Activated T-helper 1 cell treated with anti-CD3 and anti-CD28 coated beads, Interleukin-12 subunit alpha, Interleukin-12 subunit beta, Interleukin-2, Interleukin-4 antibody, amounts not matched to agents 30 ng/mL and 10 ng/mL and 1 ng/mL, durations not matched to agents 14 hours and 24 hours and 36 hours (primary cell): ENCODE measurements at regions not wholly inside any gene's neighbourhood (a gene's known extent, or its start where the extent isn't known, plus 50 kb on each side); places are given as distances from the start of the nearest gene placed in this dataset.

Experiments used
- DNase-seq: peaks from one replicate; pipeline ENCODE4 v3.0.0; 2021; ENCODE audit warnings: low spot score
- H3K27ac Mint-ChIP-seq: one replicate; pipeline ENCODE4 v1.8.0; 2021; ENCODE audit warnings: mild to moderate bottlenecking, mixed read lengths
- H3K27me3 Mint-ChIP-seq: one replicate; pipeline ENCODE4 v1.8.0; 2022; ENCODE audit warnings: mild to moderate bottlenecking, moderate library complexity, mixed read lengths; ENCODE audit not compliant: insufficient read depth
- H3K36me3 Mint-ChIP-seq: one replicate; pipeline ENCODE4 v1.8.0; 2021; ENCODE audit warnings: low read depth, mixed read lengths
- H3K4me1 Mint-ChIP-seq: one replicate; pipeline ENCODE4 v1.8.0; 2021; ENCODE audit warnings: low read depth, mixed read lengths
- H3K4me3 Mint-ChIP-seq: one replicate; pipeline ENCODE4 v1.8.0; 2021; ENCODE audit warnings: mild to moderate bottlenecking, moderate library complexity, mixed read lengths
- H3K9me3 Mint-ChIP-seq: one replicate; pipeline ENCODE4 v1.8.0; 2021; ENCODE audit warnings: mixed read lengths
- intact Hi-C: fragments of 100-400 bp; cut with micrococcal nuclease; formaldehyde crosslinking; loops from one replicate; pipeline ENCODE4 v1.15.1; 2024

DNA sequence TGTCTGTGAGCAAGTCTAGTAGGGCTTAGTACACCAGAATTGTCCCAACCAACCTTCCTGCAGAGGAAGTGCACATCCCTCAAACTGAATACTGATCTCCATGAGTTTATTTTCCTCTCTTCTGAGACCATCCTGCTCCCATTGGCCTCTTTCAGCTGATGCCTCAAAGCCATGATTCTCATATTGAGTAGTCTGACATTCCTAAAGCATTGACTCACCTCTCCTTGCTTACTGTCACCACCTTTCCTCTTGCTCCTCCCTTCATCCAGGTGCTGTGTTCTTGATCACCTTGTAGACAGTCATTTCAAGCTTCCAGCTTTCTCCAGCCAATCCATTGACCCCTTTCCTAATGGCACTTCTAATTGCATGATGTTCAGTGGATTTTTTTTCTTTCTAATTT is 583.7 kb upstream of the USP15 start:
- no peaks in the 10 kb centered on the region for H3K27me3 Mint-ChIP-seq

DNA sequence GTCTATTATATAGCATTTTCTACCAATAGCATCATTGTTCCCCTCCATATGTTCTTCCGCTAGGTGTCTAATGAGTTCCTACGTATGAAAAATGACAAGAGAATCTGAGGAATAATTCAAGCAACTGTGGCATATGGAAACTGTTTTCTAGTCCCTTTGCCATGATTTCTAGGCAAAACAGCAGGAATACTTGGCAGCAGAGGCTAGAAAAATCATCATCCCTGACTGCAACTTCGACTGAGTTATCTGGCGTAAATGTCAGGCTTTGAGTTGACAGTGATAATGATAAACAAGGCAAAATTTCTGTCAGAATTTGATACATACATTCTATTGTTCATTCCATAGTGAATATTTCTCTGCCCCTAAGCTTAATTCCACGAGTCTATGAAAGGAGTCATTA is 572.8 kb upstream of the USP15 start:
- intact Hi-C loops = no loop called here
- H3K4me3 Mint-ChIP-seq = no peak overlapping the region
- no peaks in the 10 kb centered on the region for H3K27me3 Mint-ChIP-seq
- no peaks in the 10 kb centered on the region for H3K36me3 Mint-ChIP-seq
- DNase-seq = no peak
- H3K27ac Mint-ChIP-seq = no peak overlapping the region
- no peaks in the 10 kb centered on the region for H3K4me1 Mint-ChIP-seq
- no peaks in the 10 kb centered on the region for H3K9me3 Mint-ChIP-seq

More for the DNA sequence above, 583.7 kb upstream of the USP15 start:
- Mint-ChIP-seq H3K4me1 (no peaks in the 10 kb centered on the region), H3K27ac (no peak overlapping the region), H3K36me3 (no peaks in the 10 kb centered on the region), H3K4me3 (no peak overlapping the region), H3K9me3 (peaks cover 6% of the 10 kb centered on the region)
- intact Hi-C loops = no loop called here
- DNase-seq = no peak

DNA sequence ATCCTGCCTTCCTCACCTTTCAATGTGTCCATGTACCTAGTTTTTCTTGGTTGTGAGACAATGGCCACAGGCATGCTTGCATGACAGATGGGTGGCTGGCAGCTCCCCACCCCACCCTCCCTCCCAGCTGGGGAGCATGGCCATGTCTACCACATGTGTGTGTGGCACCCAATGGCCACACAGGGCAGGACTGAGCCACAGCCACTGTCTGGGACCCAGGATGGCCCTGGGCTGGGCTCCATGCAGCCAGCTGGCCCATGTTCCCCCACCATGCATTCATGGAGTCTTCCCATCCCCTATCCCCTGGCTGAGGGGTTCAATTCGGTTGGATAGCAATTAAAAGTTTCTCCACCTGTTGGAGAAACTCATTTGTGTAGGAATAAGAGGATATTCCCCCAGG is 566.0 kb upstream of the USP15 start:
- no peak for DNase-seq
- Mint-ChIP-seq H3K27me3 (no peaks in the 10 kb centered on the region), H3K36me3 (no peaks in the 10 kb centered on the region), H3K4me1 (no peaks in the 10 kb centered on the region), H3K27ac (no peak overlapping the region), H3K9me3 (peaks cover 8% of the 10 kb centered on the region), H3K4me3 (no peak overlapping the region)
- intact Hi-C loops = no loop called here

DNA sequence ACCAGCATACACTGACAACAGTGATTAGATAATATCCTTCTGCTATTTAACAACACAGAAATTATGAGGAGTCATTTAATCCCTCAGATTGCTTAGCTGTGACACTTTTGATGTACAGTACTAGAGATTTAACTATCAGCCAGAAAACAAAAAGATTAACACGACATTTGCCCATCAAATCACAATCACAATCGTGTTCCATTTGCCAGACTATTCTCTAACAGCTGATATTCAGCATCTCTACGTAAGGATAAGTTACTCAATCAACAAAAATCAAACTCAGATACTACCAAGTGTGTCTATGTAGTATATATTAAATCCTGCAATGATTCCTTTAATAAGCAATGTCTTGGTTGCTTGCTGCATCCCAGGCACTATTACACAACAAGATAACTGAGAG is 558.7 kb upstream of the USP15 start:
- no peaks in the 10 kb centered on the region for H3K36me3 Mint-ChIP-seq
- H3K9me3 Mint-ChIP-seq = peaks cover 3% of the 10 kb centered on the region
- no peaks in the 10 kb centered on the region for H3K4me1 Mint-ChIP-seq
- no peak overlapping the region for H3K4me3 Mint-ChIP-seq
- intact Hi-C loops = no loop called here
- no peak for DNase-seq
- no peaks in the 10 kb centered on the region for H3K27me3 Mint-ChIP-seq
- no peak overlapping the region for H3K27ac Mint-ChIP-seq

DNA sequence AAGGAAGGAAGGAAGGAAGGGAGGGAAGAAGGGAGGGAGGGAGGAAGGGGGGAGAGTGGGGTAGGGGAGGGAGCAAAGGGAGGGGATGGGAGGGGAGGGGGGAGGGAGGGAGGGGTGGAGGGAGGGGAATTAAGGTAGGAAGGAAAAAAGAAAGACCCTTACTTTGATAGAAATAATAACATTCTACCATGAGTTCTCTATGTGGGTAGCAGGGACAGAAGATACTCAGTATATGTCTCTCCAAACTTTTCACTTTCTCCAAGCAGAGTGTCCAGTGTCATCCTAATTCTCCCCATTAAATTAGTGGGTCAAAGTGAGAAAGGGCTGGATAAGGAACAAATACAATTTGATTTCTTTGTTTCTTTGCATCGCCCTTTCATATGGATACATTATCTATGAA is 553.4 kb upstream of the USP15 start:
- Mint-ChIP-seq H3K27ac (no peak overlapping the region), H3K4me1 (no peaks in the 10 kb centered on the region), H3K27me3 (no peaks in the 10 kb centered on the region), H3K4me3 (no peak overlapping the region), H3K36me3 (no peaks in the 10 kb centered on the region), H3K9me3 (no peaks in the 10 kb centered on the region)
- intact Hi-C loops = no loop called here
- DNase-seq = no peak

DNA sequence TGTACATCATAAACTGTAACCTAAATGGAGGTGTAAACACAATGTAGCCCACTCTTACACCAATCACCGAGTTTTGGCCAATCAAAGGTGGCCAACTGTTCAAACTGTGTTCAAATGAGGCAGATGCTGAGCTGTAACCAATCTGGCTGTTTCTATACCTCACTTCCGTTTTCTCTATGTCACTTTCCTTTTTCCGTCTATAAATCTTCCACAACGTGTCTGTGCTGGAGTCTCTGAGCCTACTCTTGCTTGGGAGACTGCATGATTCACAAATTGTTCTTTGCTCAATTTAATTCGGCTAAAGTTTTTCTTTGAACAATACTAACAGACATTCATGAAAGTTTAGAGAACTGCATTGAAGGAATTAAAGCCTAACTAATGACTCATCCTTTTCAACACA is 547.1 kb upstream of the USP15 start:
- Mint-ChIP-seq H3K27ac (no peak overlapping the region), H3K36me3 (no peaks in the 10 kb centered on the region), H3K4me1 (no peaks in the 10 kb centered on the region), H3K27me3 (no peaks in the 10 kb centered on the region), H3K4me3 (no peak overlapping the region), H3K9me3 (no peaks in the 10 kb centered on the region)
- DNase-seq = no peak
- intact Hi-C loops = no loop called here

DNA sequence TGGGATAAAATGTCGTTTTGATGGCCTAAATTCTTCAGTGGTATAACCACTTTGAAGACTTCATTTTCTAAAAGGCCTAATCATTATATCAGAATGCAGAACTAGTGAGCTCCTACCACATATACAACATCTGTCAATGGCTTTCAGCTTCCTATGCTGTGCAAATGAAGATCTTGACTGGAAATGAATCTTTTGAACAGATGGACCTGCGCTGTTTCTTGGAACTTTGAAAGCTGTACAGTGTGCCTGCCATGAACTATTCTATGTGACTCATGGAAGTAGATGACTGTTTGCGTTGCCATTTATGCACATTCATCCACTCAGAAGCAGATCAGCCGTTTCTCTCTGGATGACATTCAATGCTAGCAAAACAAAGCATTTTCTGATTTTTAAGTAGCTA is 542.2 kb upstream of the USP15 start:
- Mint-ChIP-seq H3K27me3 (no peaks in the 10 kb centered on the region), H3K27ac (no peak overlapping the region), H3K4me3 (no peak overlapping the region), H3K36me3 (no peaks in the 10 kb centered on the region), H3K4me1 (no peaks in the 10 kb centered on the region), H3K9me3 (no peaks in the 10 kb centered on the region)
- no peak for DNase-seq
- intact Hi-C loops = no loop called here

DNA sequence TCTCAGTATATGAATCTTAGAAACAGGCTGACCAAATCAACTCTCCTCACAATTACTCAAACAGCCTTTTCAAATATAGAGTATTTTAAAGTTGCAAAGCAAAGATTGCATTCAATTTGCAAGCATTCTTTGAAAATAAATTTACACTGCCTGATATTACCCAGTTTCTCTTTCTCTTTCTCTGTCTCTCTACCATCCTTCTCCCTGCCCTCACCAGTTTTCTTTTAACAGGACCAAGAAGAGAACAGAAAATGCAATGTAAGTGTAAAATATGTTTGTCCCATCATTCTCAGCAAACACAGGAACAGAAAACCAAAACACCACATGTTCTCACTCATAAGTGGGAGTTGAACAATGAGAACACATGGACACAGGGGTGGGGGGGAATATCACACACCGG is 520.3 kb upstream of the USP15 start:
- DNase-seq = no peak
- H3K27me3 Mint-ChIP-seq = no peaks in the 10 kb centered on the region
- no peaks in the 10 kb centered on the region for H3K9me3 Mint-ChIP-seq
- no peaks in the 10 kb centered on the region for H3K4me1 Mint-ChIP-seq
- no peak overlapping the region for H3K4me3 Mint-ChIP-seq
- intact Hi-C loops = no loop called here
- no peak overlapping the region for H3K27ac Mint-ChIP-seq
- no peaks in the 10 kb centered on the region for H3K36me3 Mint-ChIP-seq

DNA sequence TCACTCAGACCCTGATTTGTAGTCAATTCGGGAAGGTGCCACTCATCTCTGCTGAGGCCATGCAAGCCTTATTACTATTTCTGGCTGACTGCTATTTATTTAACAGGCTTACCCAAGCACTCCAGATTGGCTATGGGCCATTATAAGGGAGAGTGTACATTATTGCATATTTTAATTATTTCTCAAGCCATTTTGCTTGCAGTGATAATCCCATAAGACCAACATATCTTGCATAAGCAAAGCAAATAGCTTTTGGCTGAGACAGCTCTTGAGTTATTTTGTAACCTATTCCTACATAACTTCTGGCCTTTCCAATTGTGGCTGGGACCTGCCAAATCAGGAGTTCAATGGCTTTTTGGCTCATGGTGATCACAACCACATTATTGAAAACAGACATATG is 509.6 kb upstream of the USP15 start:
- no peak overlapping the region for H3K4me3 Mint-ChIP-seq
- no peak overlapping the region for H3K27ac Mint-ChIP-seq
- intact Hi-C loops = no loop called here
- no peaks in the 10 kb centered on the region for H3K4me1 Mint-ChIP-seq
- H3K27me3 Mint-ChIP-seq = no peaks in the 10 kb centered on the region
- no peak for DNase-seq
- no peaks in the 10 kb centered on the region for H3K9me3 Mint-ChIP-seq
- no peaks in the 10 kb centered on the region for H3K36me3 Mint-ChIP-seq

DNA sequence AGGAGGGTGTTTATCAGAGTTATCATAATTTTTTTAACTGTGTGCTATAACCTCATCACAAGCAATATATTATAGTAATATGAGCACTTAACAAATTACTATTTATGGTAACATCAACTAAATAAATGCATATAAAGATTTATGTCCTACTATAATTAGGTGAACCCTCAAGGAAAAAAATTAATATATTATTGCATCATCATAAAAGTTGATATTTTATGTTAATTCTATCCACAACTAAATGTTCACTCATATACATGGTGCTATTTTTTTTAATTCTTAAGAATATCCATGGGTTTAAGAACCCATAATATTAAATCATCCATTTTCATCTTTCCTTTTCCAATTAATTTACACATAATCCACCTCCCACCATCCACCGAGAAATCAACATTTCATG is 506.0 kb upstream of the USP15 start:
- intact Hi-C loops = no loop called here
- no peak overlapping the region for H3K27ac Mint-ChIP-seq

DNA sequence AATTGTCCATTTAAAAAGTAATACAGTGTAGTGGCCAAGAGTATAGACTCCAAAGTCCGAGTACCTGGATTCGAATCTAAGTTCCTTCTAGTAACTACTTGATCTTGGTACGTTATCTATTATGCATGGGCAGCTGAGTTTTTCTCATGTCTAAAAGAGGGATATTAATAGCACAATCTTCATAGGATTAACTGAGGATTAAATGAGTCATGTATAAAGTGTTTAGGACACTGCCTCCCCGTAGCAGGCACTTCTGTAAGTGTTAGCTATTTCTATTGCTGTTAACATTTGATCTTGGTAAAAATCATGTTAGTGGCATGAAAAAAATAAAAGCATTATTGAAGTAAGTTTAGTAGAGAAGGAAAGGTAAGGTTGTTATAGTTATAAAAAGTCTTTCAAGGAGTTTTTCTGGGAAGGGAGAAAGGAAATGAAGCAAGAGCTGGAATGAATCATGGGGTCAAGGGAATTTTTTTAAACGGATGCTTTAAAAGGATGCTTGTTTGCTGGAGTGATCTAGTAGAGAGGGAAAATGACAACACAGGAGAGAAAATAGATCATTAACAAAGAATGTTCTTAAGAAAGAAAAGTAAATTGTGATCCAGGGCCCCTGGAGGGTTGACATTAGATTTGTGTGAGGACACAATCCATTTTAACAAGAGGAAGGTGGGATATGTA is 502.2 kb upstream of the USP15 start:
- Mint-ChIP-seq H3K36me3 (no peaks in the 10 kb centered on the region), H3K27ac (no peak overlapping the region), H3K4me3 (no peak overlapping the region), H3K4me1 (no peaks in the 10 kb centered on the region), H3K27me3 (no peaks in the 10 kb centered on the region), H3K9me3 (no peaks in the 10 kb centered on the region)
- DNase-seq = no peak
- intact Hi-C loops = no loop called here

More for the DNA sequence above, 506.0 kb upstream of the USP15 start:
- Mint-ChIP-seq H3K4me3 (no peak overlapping the region), H3K9me3 (no peaks in the 10 kb centered on the region), H3K4me1 (no peaks in the 10 kb centered on the region), H3K27me3 (no peaks in the 10 kb centered on the region), H3K36me3 (no peaks in the 10 kb centered on the region)
- DNase-seq = no peak

DNA sequence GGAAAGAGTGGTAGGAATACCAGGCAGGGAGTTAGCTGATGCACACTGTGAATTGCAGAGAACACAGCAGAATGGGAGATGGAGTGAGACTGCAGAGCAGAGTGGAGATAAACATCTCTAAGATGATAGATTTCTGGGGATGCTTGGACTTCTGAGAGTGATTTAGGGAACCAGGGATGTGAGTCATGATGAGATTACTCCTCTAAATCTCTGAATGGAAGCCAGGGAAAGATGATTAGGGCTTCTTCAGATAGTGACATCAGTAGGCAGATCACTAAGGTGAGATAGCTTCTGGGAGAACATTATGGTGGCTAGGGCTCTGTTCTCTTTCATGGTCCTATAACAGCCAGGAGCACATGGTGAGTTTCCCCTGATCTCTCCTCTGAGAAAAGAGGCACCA is 501.5 kb upstream of the USP15 start:
- H3K4me1 Mint-ChIP-seq = no peaks in the 10 kb centered on the region

DNA sequence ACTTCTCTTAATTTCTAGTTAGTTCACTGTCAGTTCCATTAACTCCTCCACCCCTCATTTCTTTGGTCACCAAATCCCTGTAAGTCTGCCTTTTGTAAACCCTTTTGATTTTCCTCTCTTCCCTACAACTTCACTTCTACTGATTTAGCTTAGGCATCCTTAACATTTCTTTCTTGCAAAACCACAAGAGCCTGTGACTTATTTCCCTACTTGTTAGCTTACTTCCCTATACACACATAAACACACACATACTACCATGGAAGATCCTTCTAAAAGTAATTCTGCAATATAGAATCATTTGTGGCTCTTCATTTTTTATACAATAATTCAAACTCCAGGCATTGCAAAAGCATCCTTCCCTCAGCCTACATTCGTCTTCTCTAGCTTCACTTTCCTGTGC is 494.3 kb upstream of the USP15 start:
- no peaks in the 10 kb centered on the region for H3K4me1 Mint-ChIP-seq
- H3K9me3 Mint-ChIP-seq = no peaks in the 10 kb centered on the region
- H3K27me3 Mint-ChIP-seq = no peaks in the 10 kb centered on the region
- intact Hi-C loops = no loop called here
- no peak overlapping the region for H3K4me3 Mint-ChIP-seq
- no peak overlapping the region for H3K27ac Mint-ChIP-seq
- no peaks in the 10 kb centered on the region for H3K36me3 Mint-ChIP-seq
- no peak for DNase-seq

More for the DNA sequence above, 501.5 kb upstream of the USP15 start:
- H3K4me3 Mint-ChIP-seq = no peak overlapping the region
- H3K36me3 Mint-ChIP-seq = no peaks in the 10 kb centered on the region
- H3K27ac Mint-ChIP-seq = no peak overlapping the region
- H3K9me3 Mint-ChIP-seq = no peaks in the 10 kb centered on the region
- intact Hi-C loops = no loop called here
- no peak for DNase-seq
- H3K27me3 Mint-ChIP-seq = no peaks in the 10 kb centered on the region

DNA sequence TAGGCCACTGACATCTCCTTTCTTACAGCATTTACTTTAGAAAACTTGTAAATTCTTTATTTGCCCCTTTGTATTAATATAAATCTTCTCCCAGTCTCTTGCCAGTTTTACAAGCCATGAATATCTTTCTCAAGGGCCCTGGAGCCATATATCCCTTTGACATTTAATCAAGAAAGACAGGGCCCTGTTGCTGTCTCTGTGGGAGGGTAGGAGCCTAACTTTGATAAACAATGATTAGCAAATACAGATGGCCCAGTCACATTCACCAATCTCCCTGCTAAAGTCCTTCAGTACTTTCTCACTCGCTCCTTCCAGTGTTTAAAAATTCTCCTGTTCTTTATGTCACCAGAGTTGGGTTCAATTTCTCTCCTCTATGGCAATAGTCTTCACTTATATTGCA is 479.8 kb upstream of the USP15 start:
- no peak overlapping the region for H3K4me3 Mint-ChIP-seq
- no peaks in the 10 kb centered on the region for H3K27me3 Mint-ChIP-seq
- H3K4me1 Mint-ChIP-seq = no peaks in the 10 kb centered on the region
- no peak for DNase-seq
- H3K36me3 Mint-ChIP-seq = no peaks in the 10 kb centered on the region
- intact Hi-C loops = no loop called here
- no peaks in the 10 kb centered on the region for H3K9me3 Mint-ChIP-seq
- no peak overlapping the region for H3K27ac Mint-ChIP-seq
